GM10248 (cell line): ENCODE measurements at regions not wholly inside any gene's neighbourhood (a gene's known extent, or its start where the extent isn't known, plus 50 kb on each side); places are given as distances from the start of the nearest gene placed in this dataset.

Experiments used
- CTCF ChIA-PET: fragments of 300-600 bp; sonication (Branson Sonifier 250); formaldehyde crosslinking; extraction: SDS; loops from one replicate; lab custom pipeline; 2021; ENCODE audit warnings: antibody characterized with exemption; lab: Yijun Ruan, JAX
- POLR2A ChIA-PET: fragments of 350-650 bp; sonication (Branson Sonifier 250); formaldehyde crosslinking; extraction: SDS; loops from one replicate; lab custom pipeline; 2020; ENCODE audit warnings: antibody characterized with exemption; lab: Yijun Ruan, JAX
- DNase-seq: peaks from one replicate; pipeline ENCODE4 v3.0.0; 2012; ENCODE audit errors: extremely low spot score
- TF ChIP-seq, protein P1 (sequence below): IDR thresholded peaks from 2 replicates; pipeline ENCODE4 v1.5.1; 2012; ENCODE audit warnings: mild to moderate bottlenecking, low read depth; ENCODE audit errors: extremely low read depth, missing control alignments, control extremely low read depth

DNA sequence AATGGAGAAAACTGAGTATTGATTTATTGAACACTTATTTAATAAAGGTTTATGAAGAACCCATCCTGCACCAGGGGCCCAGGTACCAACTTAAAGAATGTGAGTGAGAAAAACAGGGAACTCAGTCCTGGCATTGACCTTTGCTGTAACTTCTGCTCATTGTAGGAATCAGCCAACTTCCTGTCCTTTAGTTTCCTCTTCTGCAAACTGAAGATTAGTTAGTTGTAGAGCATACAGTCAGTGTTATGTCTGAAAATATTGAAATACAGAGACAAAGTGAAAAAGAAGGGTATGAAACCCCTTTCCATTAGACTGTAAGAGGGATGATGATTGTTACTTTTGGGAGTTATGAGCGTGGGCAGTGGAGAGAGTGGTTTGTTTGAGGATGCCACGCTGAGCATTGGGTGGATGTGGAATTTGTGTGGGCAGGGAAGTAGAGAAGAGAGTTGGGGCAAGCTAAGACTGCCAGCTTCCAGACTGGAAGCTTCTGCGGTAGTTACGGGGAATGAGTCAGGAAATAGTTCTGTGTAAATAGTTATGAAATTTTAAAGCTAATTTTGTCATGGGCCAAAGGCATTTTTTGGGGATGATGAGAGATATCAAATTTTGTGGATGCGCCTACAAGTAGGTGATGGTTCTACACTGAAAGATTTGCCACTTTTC is 89.2 kb downstream of the GPR88 start:
- ChIA-PET CTCF (no interaction called here), POLR2A (no interaction called here)
- TF ChIP-seq, protein P1, sequence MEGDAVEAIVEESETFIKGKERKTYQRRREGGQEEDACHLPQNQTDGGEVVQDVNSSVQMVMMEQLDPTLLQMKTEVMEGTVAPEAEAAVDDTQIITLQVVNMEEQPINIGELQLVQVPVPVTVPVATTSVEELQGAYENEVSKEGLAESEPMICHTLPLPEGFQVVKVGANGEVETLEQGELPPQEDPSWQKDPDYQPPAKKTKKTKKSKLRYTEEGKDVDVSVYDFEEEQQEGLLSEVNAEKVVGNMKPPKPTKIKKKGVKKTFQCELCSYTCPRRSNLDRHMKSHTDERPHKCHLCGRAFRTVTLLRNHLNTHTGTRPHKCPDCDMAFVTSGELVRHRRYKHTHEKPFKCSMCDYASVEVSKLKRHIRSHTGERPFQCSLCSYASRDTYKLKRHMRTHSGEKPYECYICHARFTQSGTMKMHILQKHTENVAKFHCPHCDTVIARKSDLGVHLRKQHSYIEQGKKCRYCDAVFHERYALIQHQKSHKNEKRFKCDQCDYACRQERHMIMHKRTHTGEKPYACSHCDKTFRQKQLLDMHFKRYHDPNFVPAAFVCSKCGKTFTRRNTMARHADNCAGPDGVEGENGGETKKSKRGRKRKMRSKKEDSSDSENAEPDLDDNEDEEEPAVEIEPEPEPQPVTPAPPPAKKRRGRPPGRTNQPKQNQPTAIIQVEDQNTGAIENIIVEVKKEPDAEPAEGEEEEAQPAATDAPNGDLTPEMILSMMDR: no peak
- no peak for DNase-seq

DNA sequence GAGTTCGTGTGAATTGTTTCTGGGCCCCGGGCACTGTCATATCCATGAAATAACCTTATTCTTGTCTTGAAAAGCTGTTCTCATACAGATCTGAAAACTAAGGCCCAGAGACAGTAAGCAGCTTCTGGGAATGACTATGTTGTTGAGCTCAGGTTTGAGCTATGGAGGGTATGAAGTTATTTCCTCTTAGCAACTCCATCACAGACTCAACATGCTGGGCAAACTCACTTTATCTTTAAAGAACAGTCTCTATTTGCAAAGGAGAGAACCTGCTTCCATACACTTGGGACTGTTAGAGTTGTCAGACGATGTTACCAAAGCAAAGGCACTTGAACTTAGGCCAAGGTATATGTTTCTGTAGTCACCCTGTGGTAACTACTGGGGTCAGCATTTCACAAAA is 90.0 kb downstream of the GPR88 start:
- ChIA-PET POLR2A (no interaction called here), CTCF (interaction anchor here (1.0 kb wide), 1 partner anchor 164 kb away, joined by 3 read pairs; no protein-coding TSS in a partner anchor)
- no peak for DNase-seq
- TF ChIP-seq, protein P1: no peak

DNA sequence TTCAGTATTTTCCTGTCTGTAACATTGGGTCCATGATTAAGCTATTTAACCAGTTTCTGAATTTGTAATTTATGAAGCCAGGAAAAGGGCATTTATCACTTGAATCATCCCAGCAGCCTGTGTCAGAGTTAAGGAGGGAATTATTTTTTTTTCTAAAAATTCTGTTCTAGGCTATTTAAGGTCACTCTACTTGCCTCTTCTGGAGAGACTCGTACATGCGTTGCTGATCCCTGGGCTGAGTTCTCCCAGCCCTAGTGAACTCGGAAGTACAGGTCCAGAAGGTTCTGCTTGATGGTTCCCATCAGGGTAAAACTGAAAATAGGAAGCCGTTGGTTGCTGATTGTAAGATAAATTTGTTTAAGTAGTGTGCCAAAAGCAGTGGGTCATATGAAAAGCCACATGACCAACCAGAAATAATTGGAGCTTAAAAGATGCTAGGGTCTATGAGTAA is 90.7 kb downstream of the GPR88 start:
- ChIA-PET POLR2A (no interaction called here), CTCF (interaction anchor here (1.0 kb wide), 1 partner anchor 165 kb away, joined by 3 read pairs; no protein-coding TSS in a partner anchor)
- TF ChIP-seq, protein P1: no peak
- DNase-seq: no peak

DNA sequence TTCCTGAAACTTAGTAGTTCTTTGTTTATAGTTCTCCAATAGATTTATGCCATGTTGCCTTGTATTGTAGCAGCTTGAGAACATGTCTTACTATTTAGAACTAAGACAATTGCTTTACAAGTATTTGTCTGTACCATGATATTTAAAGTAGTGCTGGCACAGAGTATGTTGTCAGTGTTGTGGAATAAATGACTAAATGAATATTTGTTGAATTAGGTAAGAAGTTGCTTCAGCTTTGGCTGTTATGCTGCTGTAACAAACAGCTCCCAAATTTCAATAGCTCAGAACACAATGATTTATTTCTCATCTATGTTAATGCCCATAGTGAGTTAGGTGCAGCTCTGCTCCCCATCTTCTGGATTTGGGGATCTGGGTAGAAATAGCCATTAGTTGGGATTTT is 90.2 kb upstream of the VCAM1 start:
- ChIA-PET POLR2A (no interaction called here), CTCF (interaction anchor here (1.3 kb wide), 1 partner anchor 9 kb away, joined by 5 read pairs; no protein-coding TSS in a partner anchor)
- TF ChIP-seq, protein P1: no peak
- DNase-seq: no peak

DNA sequence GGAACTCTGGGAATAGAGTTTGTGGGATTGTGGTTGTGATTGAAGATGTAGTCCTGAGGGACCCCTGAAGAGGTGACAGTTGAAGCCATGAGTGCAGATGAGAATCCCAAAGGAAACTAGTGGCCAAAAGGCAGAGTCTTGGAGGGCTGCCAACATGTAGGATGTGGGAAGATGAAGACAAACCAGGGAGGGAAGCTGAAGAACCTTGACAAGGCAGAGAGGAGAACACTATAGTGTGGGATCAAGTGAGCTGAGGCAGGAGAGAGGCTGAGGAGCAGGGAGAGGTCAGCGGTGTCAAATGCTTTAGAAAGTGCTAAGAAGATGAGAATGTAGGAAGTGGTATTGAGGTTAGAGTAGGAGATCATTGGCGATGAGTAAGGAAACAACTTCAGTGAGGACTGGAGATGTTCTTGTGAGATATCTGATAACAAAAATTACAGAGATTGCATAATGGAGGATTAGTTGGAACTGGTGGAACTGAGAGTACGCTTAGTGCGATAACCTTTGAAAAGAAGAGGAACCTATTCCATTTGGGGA is 88.5 kb upstream of the VCAM1 start:
- CTCF ChIA-PET: no interaction called here
- TF ChIP-seq, protein P1: no peak
- POLR2A ChIA-PET: no interaction called here
- no peak for DNase-seq

DNA sequence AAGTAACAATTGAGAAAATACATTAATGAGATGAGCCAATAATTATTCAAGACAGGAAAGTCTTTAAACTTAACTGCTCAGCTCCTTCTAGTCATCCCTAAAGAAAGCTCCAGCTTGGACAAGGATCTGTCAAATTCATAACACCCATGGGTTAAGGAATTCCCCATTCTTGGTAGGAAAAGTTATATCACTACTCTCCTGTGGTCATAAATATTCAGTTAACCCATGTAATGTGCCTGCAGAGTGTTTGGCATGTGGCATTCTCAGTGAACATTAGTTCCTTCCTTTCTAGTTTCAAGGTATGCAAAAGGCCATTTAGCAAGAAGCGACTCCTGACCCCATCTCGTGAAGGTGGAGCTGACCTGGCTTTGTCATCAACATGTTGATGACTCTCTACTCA is 76.7 kb upstream of the VCAM1 start:
- ChIA-PET POLR2A (no interaction called here), CTCF (no interaction called here)
- TF ChIP-seq, protein P1: no peak
- DNase-seq: no peak
